GM19455 (cell line): ENCODE measurements at regions not wholly inside any gene's neighbourhood (a gene's known extent, or its start where the extent isn't known, plus 50 kb on each side); places are given as distances from the start of the nearest gene placed in this dataset.
"Not testable (repeated sequence)": the region's sequence is repeated elsewhere in the genome, so short reads cannot be mapped to it uniquely, and the experiment has no call there.

Experiments
- ATAC-seq: cut with Tn5 transposase; IDR thresholded peaks from one replicate; pipeline ENCODE4 v1.9.1; 2021; ENCODE audit not compliant: unreplicated experiment

DNA sequence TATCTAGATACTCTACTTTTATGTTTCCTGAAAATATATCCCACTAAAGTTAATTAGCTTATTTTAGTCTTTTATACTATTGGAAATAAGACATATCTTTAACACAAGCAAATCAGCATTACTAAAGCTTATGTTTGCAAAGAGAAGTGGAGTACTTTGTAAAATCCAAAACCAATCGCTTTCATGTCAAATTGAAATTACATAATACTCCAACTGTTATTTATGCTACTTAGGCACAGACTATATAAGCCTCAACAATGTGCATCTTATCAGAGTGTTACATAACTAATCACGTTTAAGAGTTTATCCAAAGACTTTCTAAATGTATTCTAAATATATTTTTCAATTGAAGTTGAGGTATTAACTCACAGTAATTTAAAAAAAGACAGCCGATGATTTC lies 200.0 kb downstream of the PCDH20 start:
- ATAC-seq: no peak

GRCh38 chr13:61215116-61215515 lies 200.5 kb downstream of the PCDH20 start:
- ATAC-seq: no peak

DNA sequence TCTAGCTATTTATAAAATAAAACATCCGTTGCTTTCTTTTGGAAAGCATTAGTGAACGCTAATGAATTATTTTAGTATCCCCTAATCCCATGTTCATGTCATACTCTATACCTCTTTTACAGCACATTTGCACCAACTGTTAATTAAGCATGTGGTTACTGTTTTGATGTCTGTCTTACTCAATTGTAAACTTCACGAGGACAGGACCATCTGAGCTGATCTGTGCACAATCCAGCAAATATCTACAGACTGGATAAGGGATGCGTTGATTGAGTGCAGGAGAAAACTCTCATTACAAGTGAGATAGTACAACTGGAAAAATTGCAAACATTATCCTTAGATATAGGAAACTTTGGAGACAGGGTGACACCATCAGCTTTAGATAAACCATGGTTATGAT lies 201.1 kb downstream of the PCDH20 start:
- no peak for ATAC-seq

- not testable (repeated sequence) for ATAC-seq
Observed at GRCh38 chr13:61205898-61206297, 209.8 kb downstream of the PCDH20 start.

GRCh38 chr13:61204025-61204424 lies 211.6 kb downstream of the PCDH20 start:
- no peak for ATAC-seq

- no peak for ATAC-seq
Observed at GRCh38 chr13:61202042-61202441, 213.6 kb downstream of the PCDH20 start.

DNA sequence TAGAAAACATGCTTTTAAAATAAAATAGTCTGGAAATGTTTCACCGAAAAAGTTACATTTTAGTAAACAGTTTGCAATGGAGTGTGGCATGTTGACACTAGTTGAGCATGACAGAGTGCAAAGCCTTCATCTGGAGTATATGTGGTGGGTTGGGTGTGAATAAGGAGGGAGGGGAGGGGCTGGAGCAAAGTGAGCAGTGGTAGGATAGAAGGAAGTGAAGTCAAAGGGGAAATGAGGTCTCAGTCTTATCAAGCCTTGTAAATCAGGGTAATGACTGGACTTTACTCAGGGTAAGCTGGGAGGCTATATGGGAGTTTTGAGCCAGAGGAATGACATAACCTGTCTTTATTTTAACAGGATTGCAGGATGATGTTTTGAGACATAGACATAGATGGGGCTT lies 222.8 kb downstream of the PCDH20 start:
- no peak for ATAC-seq

DNA sequence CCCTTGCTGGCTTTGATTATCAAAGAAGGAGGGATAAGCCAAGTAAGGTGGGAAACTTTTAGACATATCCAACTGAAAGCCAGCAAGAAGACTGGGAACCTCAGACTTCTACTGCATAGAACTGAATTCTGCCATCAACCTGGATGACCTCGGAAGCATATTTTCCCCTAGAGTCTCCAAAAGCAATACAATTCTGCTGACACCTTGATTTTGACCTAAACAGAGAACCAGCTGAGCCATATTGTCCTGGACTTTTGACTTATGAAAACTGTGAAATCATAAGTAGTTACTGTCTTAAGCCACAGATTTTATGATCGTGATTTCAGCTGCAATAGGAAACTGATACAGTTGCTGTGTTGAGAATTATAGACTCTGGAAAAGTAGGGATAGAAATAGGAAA lies 227.6 kb downstream of the PCDH20 start:
- ATAC-seq: no peak

DNA sequence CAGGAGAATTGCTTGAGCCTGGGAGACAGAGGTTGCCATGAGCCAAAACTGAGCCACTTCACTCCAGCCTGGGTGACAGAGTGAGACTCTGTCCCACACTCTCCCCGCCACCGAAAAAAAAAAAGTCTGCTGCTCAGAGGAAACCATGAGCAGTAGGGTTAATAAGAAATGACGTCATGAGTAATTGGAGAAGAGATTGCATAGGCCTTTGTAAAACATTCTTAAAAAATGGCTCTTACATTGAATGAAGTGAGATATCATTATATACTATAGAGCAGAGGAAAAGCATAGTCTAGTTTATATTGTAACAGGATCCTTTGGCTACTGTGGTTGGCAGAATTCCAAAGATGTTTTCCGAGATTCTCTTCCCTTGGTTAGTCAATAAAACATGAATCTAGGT lies 228.2 kb downstream of the PCDH20 start:
- ATAC-seq: no peak

- no peak for ATAC-seq
Observed at GRCh38 chr13:61183670-61184069, 232.0 kb downstream of the PCDH20 start.

- no peak for ATAC-seq
Observed at GRCh38 chr13:61180234-61180633, 235.4 kb downstream of the PCDH20 start.

GRCh38 chr13:61179741-61180140 lies 235.9 kb downstream of the PCDH20 start:
- ATAC-seq: no peak

DNA sequence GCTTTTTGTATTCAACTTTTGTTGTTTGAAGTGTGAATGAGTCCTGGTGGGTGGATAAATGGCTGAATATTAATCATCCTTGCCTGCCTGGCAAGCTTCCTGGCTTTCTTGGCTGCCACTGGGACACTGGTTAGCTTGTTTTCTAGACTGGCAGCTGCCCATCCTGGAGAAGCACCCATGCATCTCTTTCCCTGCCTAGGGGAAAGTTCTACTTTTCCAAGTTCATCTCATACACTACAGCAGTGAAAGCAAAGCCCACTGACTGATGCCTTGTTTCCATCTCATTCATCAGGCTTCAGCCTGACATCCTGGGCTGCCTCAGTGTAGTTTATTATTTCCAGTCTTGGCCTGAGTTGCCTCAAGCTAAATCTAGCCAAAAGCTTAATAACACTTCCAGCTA lies 244.8 kb downstream of the PCDH20 start:
- no peak for ATAC-seq

- no peak for ATAC-seq
Observed at GRCh38 chr13:61162636-61163035, 253.0 kb downstream of the PCDH20 start.

DNA sequence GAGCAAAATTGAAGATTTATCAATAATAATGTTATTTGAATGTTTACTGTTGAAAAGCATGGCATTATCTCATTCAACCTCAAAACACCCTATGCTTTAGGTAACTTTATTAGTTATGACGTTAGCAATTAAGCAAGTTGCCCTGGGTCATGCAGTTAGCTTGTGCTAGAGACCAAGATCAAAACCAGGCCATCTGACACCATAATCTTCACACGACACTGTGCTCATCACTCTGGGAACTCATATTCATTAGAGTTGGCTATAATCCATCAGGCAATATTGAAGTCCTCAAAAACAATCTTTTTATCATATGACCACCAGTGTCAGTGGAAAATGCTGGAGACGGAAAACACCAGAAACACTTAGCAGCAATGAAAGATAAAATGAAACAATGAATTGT lies 253.5 kb downstream of the PCDH20 start:
- no peak for ATAC-seq

- no peak for ATAC-seq
Observed at GRCh38 chr13:61156753-61157152, 258.9 kb downstream of the PCDH20 start.

DNA sequence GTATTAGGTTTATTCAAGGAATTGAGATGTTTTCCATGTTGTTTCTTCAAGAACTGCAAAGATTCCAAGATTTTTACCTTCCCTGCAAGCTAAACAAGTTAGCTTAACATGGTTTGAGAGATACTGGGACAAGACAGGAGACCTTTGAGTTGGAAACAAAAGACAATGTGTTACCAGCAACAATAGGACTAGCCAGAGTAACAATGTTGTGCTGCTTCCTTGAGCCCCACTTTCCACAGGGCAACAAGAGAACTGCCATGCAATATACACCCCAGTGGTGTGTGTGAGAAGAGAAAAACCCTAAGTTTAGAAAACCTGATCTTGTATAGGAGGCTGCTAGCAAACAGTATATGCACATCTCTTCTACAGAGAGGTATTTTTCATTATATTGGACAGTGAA lies 264.6 kb downstream of the PCDH20 start:
- ATAC-seq: no peak

- ATAC-seq: no peak
Observed at GRCh38 chr13:61149331-61149730, 266.3 kb downstream of the PCDH20 start.

- no peak for ATAC-seq
Observed at GRCh38 chr13:61148691-61149315, 266.8 kb downstream of the PCDH20 start.

- ATAC-seq: no peak
Observed at GRCh38 chr13:61148211-61148610, 267.4 kb downstream of the PCDH20 start.

DNA sequence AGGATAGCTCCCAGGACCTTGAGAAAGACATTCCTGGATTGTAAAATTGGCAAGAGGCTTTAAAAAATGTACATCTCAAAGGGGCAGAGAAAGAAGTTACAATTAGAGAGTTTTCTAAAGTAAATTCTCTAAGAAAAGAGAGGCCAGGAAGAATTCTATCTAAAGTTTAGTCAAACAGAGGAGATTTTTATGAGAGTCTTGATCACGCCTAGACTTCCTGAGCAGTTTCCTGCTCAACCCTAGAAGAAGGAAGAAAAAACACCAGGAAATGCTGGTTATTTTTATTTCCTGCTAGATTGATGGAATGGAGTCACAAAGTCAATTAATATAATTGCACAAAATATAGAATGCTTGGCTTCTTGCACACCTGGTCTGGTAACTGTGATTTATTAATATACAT lies 269.1 kb downstream of the PCDH20 start:
- no peak for ATAC-seq

DNA sequence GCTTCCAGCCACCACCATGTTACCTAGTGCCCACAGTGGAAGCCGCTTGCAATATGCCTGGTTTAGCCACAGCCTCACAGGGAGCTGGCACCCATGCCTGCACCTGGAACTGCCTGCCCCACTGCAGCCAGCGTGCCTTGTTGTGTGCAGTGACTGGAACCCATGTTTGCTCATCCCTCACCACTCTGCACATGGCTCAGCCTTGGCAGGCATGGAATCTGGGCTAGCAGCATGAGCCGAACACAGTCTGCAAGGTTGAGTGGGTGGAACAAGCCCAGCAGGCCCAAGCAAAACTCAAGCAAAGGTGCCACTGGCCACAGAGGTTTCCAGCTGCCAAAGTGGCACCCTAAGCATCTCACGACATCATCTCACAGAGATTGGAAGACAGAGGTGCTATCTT lies 269.5 kb downstream of the PCDH20 start:
- no peak for ATAC-seq

GRCh38 chr13:61144834-61145593 lies 270.6 kb downstream of the PCDH20 start:
- no peak for ATAC-seq
